ENCODE measurements at regions not wholly inside any gene's neighbourhood (a gene's known extent, or its start where the extent isn't known, plus 50 kb on each side); places are given as distances from the start of the nearest gene placed in this dataset.

GRCh38 chr4:28151314-28151713 lies 1290.7 kb downstream of the STIM2 start:
- no peak for DNase-seq (ENCODE audit: insufficient read length, low spot score, missing footprints)

GRCh38 chr4:28167411-28167810 lies 1306.8 kb downstream of the STIM2 start:
- no peak overlapping the region for H3K27ac ChIP-seq (ENCODE audit: low read depth, low read length)
- no peaks in the 10 kb centered on the region for H3K79me2 ChIP-seq (ENCODE audit: insufficient read depth, low read length)
- H3K36me3 ChIP-seq (ENCODE audit: insufficient read depth, low read length): no peaks in the 10 kb centered on the region
- no peak overlapping the region for H2AFZ ChIP-seq (ENCODE audit: low read length)
- H3K4me3 ChIP-seq (ENCODE audit: insufficient read depth, low read length): no peak overlapping the region
- no peaks in the 10 kb centered on the region for H3K4me1 ChIP-seq (ENCODE audit: insufficient read depth, low read length)
- no peaks in the 10 kb centered on the region for H3K27me3 ChIP-seq (ENCODE audit: insufficient read depth, low read length)
- no peak for TF ChIP-seq CTCF (IDR thresholded peaks at IDR 0.05; ENCODE audit: extremely low read depth, low read depth, low read length)
- no peaks in the 10 kb centered on the region for H3K9me3 ChIP-seq (ENCODE audit: low read depth, low read length)
- DNase-seq (ENCODE audit: insufficient read length, low spot score, missing footprints): no peak
- H3K4me2 ChIP-seq (ENCODE audit: insufficient read depth, low read length): no peak overlapping the region
- H4K20me1 ChIP-seq (ENCODE audit: insufficient read depth, low read length): no peaks in the 10 kb centered on the region

More at GRCh38 chr4:28151314-28151713, 1290.7 kb downstream of the STIM2 start:
- no peaks in the 10 kb centered on the region for H3K9me3 ChIP-seq (ENCODE audit: low read depth, low read length)
- no peak overlapping the region for H3K27ac ChIP-seq (ENCODE audit: low read depth, low read length)
- H3K4me1 ChIP-seq (ENCODE audit: insufficient read depth, low read length): no peaks in the 10 kb centered on the region
- H3K27me3 ChIP-seq (ENCODE audit: insufficient read depth, low read length): no peaks in the 10 kb centered on the region
- no peak overlapping the region for H2AFZ ChIP-seq (ENCODE audit: low read length)
- no peaks in the 10 kb centered on the region for H3K79me2 ChIP-seq (ENCODE audit: insufficient read depth, low read length)
- no peak overlapping the region for H3K4me2 ChIP-seq (ENCODE audit: insufficient read depth, low read length)
- H3K4me3 ChIP-seq (ENCODE audit: insufficient read depth, low read length): no peak overlapping the region
- TF ChIP-seq CTCF (IDR thresholded peaks at IDR 0.05; ENCODE audit: extremely low read depth, low read depth, low read length): no peak
- H4K20me1 ChIP-seq (ENCODE audit: insufficient read depth, low read length): no peaks in the 10 kb centered on the region
- no peaks in the 10 kb centered on the region for H3K36me3 ChIP-seq (ENCODE audit: insufficient read depth, low read length)

- Histone ChIP-seq H3K27me3 (ENCODE audit: insufficient read depth, low read length) (no peaks in the 10 kb centered on the region), H3K79me2 (ENCODE audit: insufficient read depth, low read length) (no peaks in the 10 kb centered on the region), H3K4me2 (ENCODE audit: insufficient read depth, low read length) (no peak overlapping the region), H3K9me3 (ENCODE audit: low read depth, low read length) (no peaks in the 10 kb centered on the region), H4K20me1 (ENCODE audit: insufficient read depth, low read length) (no peaks in the 10 kb centered on the region), H3K4me3 (ENCODE audit: insufficient read depth, low read length) (no peak overlapping the region), H3K36me3 (ENCODE audit: insufficient read depth, low read length) (no peaks in the 10 kb centered on the region), H3K4me1 (ENCODE audit: insufficient read depth, low read length) (no peaks in the 10 kb centered on the region), H2AFZ (ENCODE audit: low read length) (no peak overlapping the region), H3K27ac (ENCODE audit: low read depth, low read length) (no peak overlapping the region)
- no peak for TF ChIP-seq CTCF (IDR thresholded peaks at IDR 0.05; ENCODE audit: extremely low read depth, low read depth, low read length)
- no peak for DNase-seq (ENCODE audit: insufficient read length, low spot score, missing footprints)
These were observed 1316.3 kb downstream of the STIM2 start for GRCh38 chr4:28176942-28177341.

GRCh38 chr4:28177641-28178040 lies 1317.0 kb downstream of the STIM2 start:
- Histone ChIP-seq H3K36me3 (ENCODE audit: insufficient read depth, low read length) (no peaks in the 10 kb centered on the region), H3K4me1 (ENCODE audit: insufficient read depth, low read length) (no peaks in the 10 kb centered on the region), H3K27me3 (ENCODE audit: insufficient read depth, low read length) (no peaks in the 10 kb centered on the region), H3K9me3 (ENCODE audit: low read depth, low read length) (no peaks in the 10 kb centered on the region), H3K4me3 (ENCODE audit: insufficient read depth, low read length) (no peak overlapping the region), H2AFZ (ENCODE audit: low read length) (no peak overlapping the region), H3K4me2 (ENCODE audit: insufficient read depth, low read length) (no peak overlapping the region), H3K27ac (ENCODE audit: low read depth, low read length) (no peak overlapping the region), H3K79me2 (ENCODE audit: insufficient read depth, low read length) (no peaks in the 10 kb centered on the region), H4K20me1 (ENCODE audit: insufficient read depth, low read length) (no peaks in the 10 kb centered on the region)
- no peak for TF ChIP-seq CTCF (IDR thresholded peaks at IDR 0.05; ENCODE audit: extremely low read depth, low read depth, low read length)
- no peak for DNase-seq (ENCODE audit: insufficient read length, low spot score, missing footprints)
